B cell (primary cell): ENCODE measurements at regions not wholly inside any gene's neighbourhood (a gene's known extent, or its start where the extent isn't known, plus 50 kb on each side); places are given as distances from the start of the nearest gene placed in this dataset.

ENCODE experiments used
- ATAC-seq: fragments of 200-7000 bp; cut with Tn5 transposase; one replicate; pipeline ENCODE4 v1.10.0; 2021; ENCODE audit warnings: low read depth, mild to moderate bottlenecking, moderate number of reproducible peaks, moderate library complexity
- CTCF ChIA-PET: fragments of 350-600 bp; sonication (Branson Sonifier 250); formaldehyde crosslinking; loops from one replicate; lab custom pipeline; 2021; ENCODE audit warnings: antibody characterized with exemption, inconsistent platforms; lab: Charles Lee
- POLR2A ChIA-PET: fragments of 350-600 bp; sonication (Branson Sonifier 250); formaldehyde crosslinking; loops from one replicate; lab custom pipeline; 2021; ENCODE audit warnings: antibody characterized with exemption; lab: Charles Lee
- DNase-seq: peaks from one replicate; pipeline ENCODE4 v3.0.0; 2013
- H2AFZ ChIP-seq: 2 replicates; pipeline ENCODE4 v1.6.1; 2012; ENCODE audit warnings: mild to moderate bottlenecking, low read depth, low read length; ENCODE audit not compliant: insufficient read depth, poor library complexity, severe bottlenecking
- H3K27ac ChIP-seq, 2 donors: 1 replicate in 1 of 2; 2 replicates in 1 of 2; pipeline ENCODE4 v1.5.1; 2012 to 2013; ENCODE audit warnings: low read length in 2 of 2, mild to moderate bottlenecking in 2 of 2, moderate library complexity in 1 of 2
- H3K27me3 ChIP-seq, 4 experiments: fragments of 200-600 bp in 1 of 4; sonication (generic) in 1 of 4; replicated peaks in 1 of 4; 1 replicate in 2 of 4; 2 replicates in 2 of 4; pipeline versions ENCODE4 v1.6.1 to v1.7.0; 2013 to 2016; ENCODE audit warnings: low read length in 3 of 4, mild to moderate bottlenecking in 2 of 4, mixed read lengths in 1 of 4, moderate library complexity in 1 of 4; ENCODE audit not compliant: insufficient read depth in 4 of 4, control insufficient read depth in 3 of 4; ENCODE audit errors: control extremely low read depth in 1 of 4
- H3K36me3 ChIP-seq, 2 experiments: replicated peaks in 1 of 2; 1 replicate in 1 of 2; 2 replicates in 1 of 2; pipeline versions ENCODE4 v1.6.1 to v1.7.1; 2013; ENCODE audit warnings: low read length in 1 of 2; ENCODE audit not compliant: insufficient read depth in 2 of 2, control insufficient read depth in 1 of 2; ENCODE audit errors: control extremely low read depth in 1 of 2, extremely low read depth in 1 of 2
- H3K4me1 ChIP-seq, 2 donors: fragments of 200-600 bp in 1 of 2; sonication (generic) in 1 of 2; 1 replicate in 1 of 2; 2 replicates in 1 of 2; pipeline versions ENCODE4 v1.5.1 to v1.6.1; 2013 to 2017; ENCODE audit warnings: low read length in 2 of 2; ENCODE audit not compliant: control insufficient read depth in 2 of 2, insufficient read depth in 2 of 2
- H3K4me2 ChIP-seq: replicated peaks from 2 replicates; pipeline ENCODE3; 2012; ENCODE audit warnings: mild to moderate bottlenecking, low read depth, low read length; ENCODE audit not compliant: poor library complexity, severe bottlenecking
- H3K4me3 ChIP-seq, 5 experiments: fragments of 200-600 bp in 1 of 5; sonication (generic) in 1 of 5; 1 replicate in 3 of 5; 2 replicates in 2 of 5; pipeline versions ENCODE4 v1.5.1 to v1.7.0; 2011 to 2016; ENCODE audit warnings: low read length in 4 of 5, mild to moderate bottlenecking in 4 of 5, low read depth in 2 of 5, control low read depth in 1 of 5, moderate library complexity in 1 of 5; ENCODE audit not compliant: insufficient read depth in 1 of 5; ENCODE audit errors: control extremely low read depth in 1 of 5, extremely low read depth in 1 of 5
- H3K79me2 ChIP-seq: fragments of 200-600 bp; sonication (generic); one replicate; pipeline ENCODE4 v1.6.0; 2016; ENCODE audit warnings: low read length; ENCODE audit not compliant: control insufficient read depth, insufficient read depth
- H3K9ac ChIP-seq: fragments of 200-600 bp; sonication (generic); 2 replicates; pipeline ENCODE4 v1.6.1; 2017; ENCODE audit warnings: mild to moderate bottlenecking, low read length, moderate library complexity
- H3K9me3 ChIP-seq, 3 donors: one replicate each; pipeline versions ENCODE4 v1.6.1 to v1.7.1; 2013; ENCODE audit warnings: low read length in 2 of 3; ENCODE audit not compliant: control insufficient read depth in 2 of 3, insufficient read depth in 1 of 3; ENCODE audit errors: control extremely low read depth in 1 of 3
- H4K20me1 ChIP-seq: 2 replicates; pipeline ENCODE4 v1.6.0; 2012; ENCODE audit warnings: mild to moderate bottlenecking, low read length; ENCODE audit not compliant: insufficient read depth, control insufficient read depth, poor library complexity, severe bottlenecking
- H3K27ac Mint-ChIP-seq: one replicate; pipeline ENCODE4 v1.8.0; 2021; ENCODE audit warnings: mixed read lengths
- H3K27me3 Mint-ChIP-seq: one replicate; pipeline ENCODE4 v1.8.0; 2021; ENCODE audit warnings: mixed read lengths
- H3K4me1 Mint-ChIP-seq: one replicate; pipeline ENCODE4 v1.8.0; 2021; ENCODE audit warnings: mixed read lengths
- H3K4me3 Mint-ChIP-seq: one replicate; pipeline ENCODE4 v1.8.0; 2021; ENCODE audit warnings: mixed read lengths
- H3K9me3 Mint-ChIP-seq: one replicate; pipeline ENCODE4 v1.8.0; 2022; ENCODE audit warnings: mixed read lengths; ENCODE audit not compliant: insufficient read depth
- CTCF ChIP-seq: fragments of 200-600 bp; IDR thresholded peaks from one replicate; pipeline ENCODE4 v1.8.0; 2022; ENCODE audit warnings: antibody characterized with exemption, mild to moderate bottlenecking
- EZH2 ChIP-seq: IDR thresholded peaks from 2 replicates; pipeline ENCODE4 v1.6.1; 2012; ENCODE audit warnings: borderline replicate concordance, low read depth, mild to moderate bottlenecking, moderate library complexity, low read length; ENCODE audit not compliant: insufficient read depth, poor library complexity, severe bottlenecking
- WGBS: methylation state at CpG from one replicate; pipeline ENCODE4 v1.1.5; 2013; ENCODE audit warnings: missing lambda C conversion rate; ENCODE audit not compliant: insufficient coverage; 5-methylcytosine and 5-hydroxymethylcytosine counted together
- intact Hi-C: fragments of 100-400 bp; cut with micrococcal nuclease; formaldehyde crosslinking; loops from one replicate; pipeline ENCODE4 v1.10.0; 2022

- no CpG with 5 or more reads among the region's 3 CpGs for WGBS
- CTCF ChIA-PET, result no interaction called here
These were observed 156.5 kb upstream of the IL12B start for GRCh38 chr5:159486836-159487235.

GRCh38 chr5:159488516-159488915 lies 158.2 kb upstream of the IL12B start:
- Histone ChIP-seq H3K4me1 (peaks cover 4 to 6% of the 10 kb centered on the region in 2 donors), H3K9me3 (no peaks in the 10 kb centered on the region), H3K4me2 (no peak overlapping the region), H3K36me3 (no peaks in the 10 kb centered on the region), H3K79me2 (no peaks in the 10 kb centered on the region), H4K20me1 (no peaks in the 10 kb centered on the region), H2AFZ (no peak overlapping the region), H3K27ac (no peak overlapping the region), H3K27me3 (no peaks in the 10 kb centered on the region), H3K9ac (no peak overlapping the region), H3K4me3 (no peak overlapping the region)
- ChIA-PET POLR2A (no interaction called here), CTCF (no interaction called here)
- intact Hi-C loops, result no loop called here
- H3K4me3 Mint-ChIP-seq, result no peak overlapping the region
- peaks cover 5% of the 10 kb centered on the region for H3K4me1 Mint-ChIP-seq
- H3K27me3 Mint-ChIP-seq, result no peaks in the 10 kb centered on the region
- TF ChIP-seq CTCF, result no peak
- TF ChIP-seq EZH2, result no peak
- DNase-seq, result no peak
- no peak for ATAC-seq
- no peak overlapping the region for H3K27ac Mint-ChIP-seq
- no peaks in the 10 kb centered on the region for H3K9me3 Mint-ChIP-seq
- WGBS, result 95% methylated on average over 3 of the region's 4 CpGs

More at GRCh38 chr5:159486836-159487235, 156.5 kb upstream of the IL12B start:
- no peaks in the 10 kb centered on the region for H4K20me1 ChIP-seq
- no peak overlapping the region for H2AFZ ChIP-seq
- peaks cover 4 to 6% of the 10 kb centered on the region in 2 donors for H3K4me1 ChIP-seq
- H3K9me3 ChIP-seq, result no peaks in the 10 kb centered on the region
- H3K27me3 Mint-ChIP-seq, result no peaks in the 10 kb centered on the region
- TF ChIP-seq EZH2 (no peak), CTCF (no peak)
- no peaks in the 10 kb centered on the region for H3K79me2 ChIP-seq
- no peaks in the 10 kb centered on the region for H3K9me3 Mint-ChIP-seq
- DNase-seq (no peak), ATAC-seq (no peak)
- no peak overlapping the region for H3K4me2 ChIP-seq
- H3K4me1 Mint-ChIP-seq, result peaks cover 5% of the 10 kb centered on the region
- no peak overlapping the region for H3K27ac Mint-ChIP-seq
- no peak overlapping the region for H3K4me3 Mint-ChIP-seq
- H3K36me3 ChIP-seq, result no peaks in the 10 kb centered on the region
- H3K4me3 ChIP-seq, result no peak overlapping the region
- POLR2A ChIA-PET, result no interaction called here
- H3K27me3 ChIP-seq, result no peaks in the 10 kb centered on the region
- H3K27ac ChIP-seq, result no peak overlapping the region
- no peak overlapping the region for H3K9ac ChIP-seq
- intact Hi-C loops, result no loop called here
